Right lobe of liver (tissue), 4 donors: ENCODE measurements at regions not wholly inside any gene's neighbourhood (a gene's known extent, or its start where the extent isn't known, plus 50 kb on each side); places are given as distances from the start of the nearest gene placed in this dataset.

Source experiments
- POLR2A ChIP-seq: fragments of 450-650 bp; IDR thresholded peaks from one replicate; pipeline ENCODE4 v1.6.1; 2017; ENCODE audit warnings: antibody characterized with exemption, mild to moderate bottlenecking
- TF ChIP-seq, protein P1 (sequence below), 4 donors: fragments of 200-600 bp in 3 of 4; fragments of 450-650 bp in 1 of 4; IDR thresholded peaks; one replicate each; pipeline versions ENCODE4 v1.5.1 to v1.8.0; 2016 to 2022; ENCODE audit warnings: antibody characterized with exemption in 4 of 4, mild to moderate bottlenecking in 2 of 4
- donor health status: DM: no; HTN: no; CAD: no.
- donor health status: DM: no; HTN: no; CAD: no.
- donor health status: DM: no; HTN: yes; CAD: no.

- TF ChIP-seq, protein P1, sequence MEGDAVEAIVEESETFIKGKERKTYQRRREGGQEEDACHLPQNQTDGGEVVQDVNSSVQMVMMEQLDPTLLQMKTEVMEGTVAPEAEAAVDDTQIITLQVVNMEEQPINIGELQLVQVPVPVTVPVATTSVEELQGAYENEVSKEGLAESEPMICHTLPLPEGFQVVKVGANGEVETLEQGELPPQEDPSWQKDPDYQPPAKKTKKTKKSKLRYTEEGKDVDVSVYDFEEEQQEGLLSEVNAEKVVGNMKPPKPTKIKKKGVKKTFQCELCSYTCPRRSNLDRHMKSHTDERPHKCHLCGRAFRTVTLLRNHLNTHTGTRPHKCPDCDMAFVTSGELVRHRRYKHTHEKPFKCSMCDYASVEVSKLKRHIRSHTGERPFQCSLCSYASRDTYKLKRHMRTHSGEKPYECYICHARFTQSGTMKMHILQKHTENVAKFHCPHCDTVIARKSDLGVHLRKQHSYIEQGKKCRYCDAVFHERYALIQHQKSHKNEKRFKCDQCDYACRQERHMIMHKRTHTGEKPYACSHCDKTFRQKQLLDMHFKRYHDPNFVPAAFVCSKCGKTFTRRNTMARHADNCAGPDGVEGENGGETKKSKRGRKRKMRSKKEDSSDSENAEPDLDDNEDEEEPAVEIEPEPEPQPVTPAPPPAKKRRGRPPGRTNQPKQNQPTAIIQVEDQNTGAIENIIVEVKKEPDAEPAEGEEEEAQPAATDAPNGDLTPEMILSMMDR (IDR thresholded peaks at IDR 0.05): no peak
- TF ChIP-seq POLR2A: no peak
Measured at GRCh38 chr5:11977904-11978303, 73.7 kb upstream of the CTNND2 start.
